Stomach (tissue), 4 donors: ENCODE measurements at regions not wholly inside any gene's neighbourhood (a gene's known extent, or its start where the extent isn't known, plus 50 kb on each side); places are given as distances from the start of the nearest gene placed in this dataset.

Experiments
- EP300 ChIP-seq: sonication (generic); formaldehyde crosslinking; IDR thresholded peaks from one replicate; pipeline ENCODE4 v1.6.1; 2017; ENCODE audit warnings: antibody characterized with exemption
- POLR2A ChIP-seq, 4 donors: fragments of 450-650 bp; IDR thresholded peaks; one replicate each; pipeline ENCODE4 v1.6.1; 2016; ENCODE audit warnings: antibody characterized with exemption in 4 of 4, control low read depth in 2 of 4, mild to moderate bottlenecking in 1 of 4, moderate library complexity in 1 of 4
- POLR2AphosphoS5 ChIP-seq, 3 donors: sonication (generic); formaldehyde crosslinking; IDR thresholded peaks; one replicate each; pipeline ENCODE4 v1.6.1; 2016; ENCODE audit warnings: antibody characterized with exemption in 3 of 3
- TF ChIP-seq, protein P1 (sequence below), 7 experiments: fragments of 450-650 bp in 4 of 7; fragments of 200-600 bp in 3 of 7; sonication (generic) in 3 of 7; IDR thresholded peaks; one replicate each; pipeline ENCODE4 v1.5.1; 2016 to 2019; ENCODE audit warnings: antibody characterized with exemption in 7 of 7, control low read depth in 2 of 7, mild to moderate bottlenecking in 1 of 7

DNA sequence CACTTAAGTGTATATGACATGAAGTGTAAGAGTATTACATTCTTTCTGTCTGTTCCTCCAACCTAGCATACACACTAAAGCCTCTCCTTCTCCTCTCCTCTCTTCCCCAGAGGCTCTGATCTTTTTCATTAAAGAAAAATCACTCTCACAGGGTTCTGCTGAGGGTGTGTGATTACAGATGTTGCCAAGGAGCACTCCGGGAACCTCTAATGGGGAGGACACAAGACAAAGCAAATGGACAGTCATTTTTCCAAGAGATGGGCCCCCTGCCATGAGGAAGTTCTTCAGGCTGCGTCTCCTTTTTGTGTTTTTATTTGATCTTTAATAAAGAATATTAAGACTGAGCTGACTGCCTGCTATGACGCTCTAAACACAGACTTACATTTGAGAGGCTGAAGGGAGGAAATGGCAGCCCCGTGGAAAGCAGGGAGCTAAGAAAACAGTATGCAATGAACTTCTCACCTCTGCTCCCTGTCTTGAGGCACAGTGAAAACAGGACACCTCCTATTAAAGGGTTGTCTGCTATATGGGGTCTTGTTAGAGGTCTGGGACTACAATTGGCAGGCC is 578.1 kb downstream of the PIK3C3 start:
- TF ChIP-seq POLR2A (IDR thresholded peaks at IDR 0.05) (no peak), POLR2AphosphoS5 (IDR thresholded peaks at IDR 0.05) (no peak), EP300 (no peak)
- TF ChIP-seq, protein P1, sequence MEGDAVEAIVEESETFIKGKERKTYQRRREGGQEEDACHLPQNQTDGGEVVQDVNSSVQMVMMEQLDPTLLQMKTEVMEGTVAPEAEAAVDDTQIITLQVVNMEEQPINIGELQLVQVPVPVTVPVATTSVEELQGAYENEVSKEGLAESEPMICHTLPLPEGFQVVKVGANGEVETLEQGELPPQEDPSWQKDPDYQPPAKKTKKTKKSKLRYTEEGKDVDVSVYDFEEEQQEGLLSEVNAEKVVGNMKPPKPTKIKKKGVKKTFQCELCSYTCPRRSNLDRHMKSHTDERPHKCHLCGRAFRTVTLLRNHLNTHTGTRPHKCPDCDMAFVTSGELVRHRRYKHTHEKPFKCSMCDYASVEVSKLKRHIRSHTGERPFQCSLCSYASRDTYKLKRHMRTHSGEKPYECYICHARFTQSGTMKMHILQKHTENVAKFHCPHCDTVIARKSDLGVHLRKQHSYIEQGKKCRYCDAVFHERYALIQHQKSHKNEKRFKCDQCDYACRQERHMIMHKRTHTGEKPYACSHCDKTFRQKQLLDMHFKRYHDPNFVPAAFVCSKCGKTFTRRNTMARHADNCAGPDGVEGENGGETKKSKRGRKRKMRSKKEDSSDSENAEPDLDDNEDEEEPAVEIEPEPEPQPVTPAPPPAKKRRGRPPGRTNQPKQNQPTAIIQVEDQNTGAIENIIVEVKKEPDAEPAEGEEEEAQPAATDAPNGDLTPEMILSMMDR (IDR thresholded peaks at IDR 0.05): no peak
